ENCODE measurements at regions not wholly inside any gene's neighbourhood (a gene's known extent, or its start where the extent isn't known, plus 50 kb on each side); places are given as distances from the start of the nearest gene placed in this dataset.
"Not testable (repeated sequence)": the region's sequence is repeated elsewhere in the genome, so short reads cannot be mapped to it uniquely, and the experiment has no call there.

DNA sequence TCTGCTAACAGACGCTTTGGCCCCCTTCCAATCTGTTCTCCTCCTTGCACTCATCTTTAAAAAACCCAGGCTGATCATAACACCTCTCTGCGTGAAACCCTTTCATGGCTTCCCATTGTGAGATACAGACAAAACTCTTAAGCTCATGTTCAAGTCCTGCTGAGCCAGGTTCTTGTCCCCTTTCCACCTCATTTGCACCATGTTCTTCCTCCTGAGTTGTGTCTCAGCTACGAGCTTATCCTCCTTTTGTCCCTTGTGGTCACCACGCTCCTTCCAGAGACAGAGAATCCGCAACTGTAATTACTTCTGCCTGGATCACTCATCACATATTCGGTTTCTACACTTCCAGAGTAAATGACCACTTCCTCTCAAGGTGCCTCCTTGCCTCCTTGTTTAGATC lies 238.8 kb downstream of the ACTR3 start:
- Mint-ChIP-seq H3K9me3 (peaks cover 3 to 4% of the 10 kb centered on the region in 2 donors), H3K4me3 (no peak overlapping the region), H3K36me3 (peaks cover 0 to 1% of the 10 kb centered on the region in 2 donors), H3K27me3 (peaks cover 0 to 7% of the 10 kb centered on the region in 2 donors), H3K4me1 (no peaks in the 10 kb centered on the region), H3K27ac (no peak overlapping the region)
- no peak for ATAC-seq (replicated peaks)
- DNase-seq, result no peak

DNA sequence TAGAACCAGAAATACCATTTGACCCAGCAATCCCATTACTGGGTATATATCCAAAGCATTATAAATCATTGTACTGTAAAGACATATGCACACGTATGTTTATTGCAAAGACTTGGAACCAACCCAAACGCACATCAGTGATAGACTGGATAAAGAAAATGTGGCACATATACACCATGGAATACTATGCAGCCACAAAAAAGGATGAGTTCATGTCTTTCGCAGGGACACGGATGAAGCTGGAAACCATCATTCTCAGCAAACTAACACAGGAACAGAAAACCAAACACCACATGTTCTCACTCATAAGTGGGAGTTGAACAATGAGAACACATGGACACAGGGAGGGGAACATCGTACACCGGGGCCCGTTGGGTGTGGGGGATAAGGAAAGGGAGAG lies 242.2 kb downstream of the ACTR3 start:
- not testable (repeated sequence) for H3K27me3 Mint-ChIP-seq; H3K4me3 Mint-ChIP-seq; ATAC-seq (replicated peaks); H3K9me3 Mint-ChIP-seq; H3K36me3 Mint-ChIP-seq; H3K27ac Mint-ChIP-seq; H3K4me1 Mint-ChIP-seq; DNase-seq

DNA sequence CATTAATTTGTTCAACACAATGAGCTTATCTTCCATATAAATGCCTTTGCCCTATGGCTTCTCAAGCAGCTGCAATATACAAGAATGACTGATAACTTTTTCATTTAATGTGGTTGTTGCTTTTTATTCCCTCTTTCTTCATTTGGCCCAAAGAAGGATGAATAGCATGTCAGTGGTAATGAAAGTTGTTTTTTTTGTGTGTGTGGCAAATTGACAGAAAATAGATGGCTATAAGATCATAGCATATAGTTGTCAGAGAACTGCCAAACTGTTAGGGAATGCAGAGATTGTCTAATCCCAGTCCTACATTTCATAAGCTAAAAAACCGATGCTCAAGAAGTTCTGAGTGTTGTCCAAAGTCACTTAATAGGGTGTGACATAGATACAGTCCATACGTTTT lies 244.3 kb downstream of the ACTR3 start:
- Mint-ChIP-seq H3K4me1 (no peaks in the 10 kb centered on the region), H3K27ac (no peak overlapping the region), H3K36me3 (peaks cover 0 to 1% of the 10 kb centered on the region in 2 donors), H3K9me3 (peaks cover 3 to 7% of the 10 kb centered on the region in 2 donors), H3K27me3 (peaks cover 0 to 7% of the 10 kb centered on the region in 2 donors), H3K4me3 (no peak overlapping the region)
- ATAC-seq (replicated peaks) (no peak), DNase-seq (no peak)

DNA sequence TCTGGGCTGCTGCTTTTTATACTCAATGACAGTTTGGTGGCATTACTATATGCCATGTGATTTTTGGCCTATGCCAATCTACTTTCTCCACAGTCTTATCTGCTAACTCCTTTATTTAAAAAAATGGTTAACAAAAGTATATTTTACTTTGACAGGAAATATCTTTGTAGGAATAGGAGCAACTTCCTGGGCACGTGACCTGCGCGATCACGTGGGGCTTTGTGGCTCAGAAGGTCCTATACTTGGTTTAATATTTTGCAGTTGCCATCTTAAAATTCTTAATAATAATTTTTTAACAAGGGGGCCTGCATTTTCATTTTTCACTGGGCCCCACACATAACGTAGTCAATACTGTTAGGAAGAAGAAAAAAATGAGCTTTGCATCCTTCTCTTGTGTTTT lies 249.7 kb downstream of the ACTR3 start:
- Mint-ChIP-seq H3K27ac (no peak overlapping the region), H3K27me3 (peaks cover 8 to 14% of the 10 kb centered on the region in 2 donors), H3K36me3 (peaks cover 0 to 2% of the 10 kb centered on the region in 2 donors), H3K4me3 (no peak overlapping the region), H3K4me1 (no peaks in the 10 kb centered on the region), H3K9me3 (peaks cover 0 to 2% of the 10 kb centered on the region in 2 donors)
- no peak for DNase-seq
- no peak for ATAC-seq (replicated peaks)

DNA sequence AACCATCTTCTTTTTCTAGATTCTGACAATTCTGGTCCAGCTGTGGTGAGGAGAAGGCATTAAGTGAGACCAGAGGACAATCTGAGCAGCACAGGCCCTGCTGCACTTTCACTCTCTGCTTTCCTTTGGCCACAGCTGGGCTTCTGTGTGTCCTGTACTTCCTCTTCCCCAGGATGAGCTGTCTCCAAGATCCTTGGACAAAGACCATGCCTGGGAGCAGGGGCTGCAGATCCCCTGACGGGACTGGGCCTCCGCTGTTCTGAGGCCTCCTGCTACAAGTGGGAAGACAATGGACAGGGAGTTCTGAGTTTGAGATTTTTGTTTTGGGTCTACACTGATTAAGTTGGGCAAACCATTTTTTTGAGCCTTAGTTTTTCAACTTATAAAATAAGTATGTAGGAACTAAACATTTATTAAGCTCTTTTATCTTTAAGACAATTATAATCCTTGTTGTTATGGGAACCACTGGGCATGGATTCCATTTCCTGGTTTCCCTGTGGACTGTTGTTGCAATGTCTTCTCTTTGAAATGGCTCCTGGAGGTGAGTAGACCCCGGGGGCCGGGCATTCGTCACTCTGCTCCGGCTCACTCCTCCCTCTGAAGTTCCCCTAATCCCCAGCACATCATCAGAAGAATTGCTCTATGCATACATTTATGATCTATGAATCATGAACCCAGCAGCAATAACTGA lies 266.6 kb downstream of the ACTR3 start:
- no peak for DNase-seq
- Mint-ChIP-seq H3K36me3 (no peaks in the 10 kb centered on the region), H3K4me1 (no peaks in the 10 kb centered on the region), H3K27ac (no peak overlapping the region), H3K9me3 (peaks cover 0 to 1% of the 10 kb centered on the region in 2 donors), H3K4me3 (no peak overlapping the region), H3K27me3 (peaks cover 4 to 6% of the 10 kb centered on the region in 2 donors)
- ATAC-seq (replicated peaks), result no peak

DNA sequence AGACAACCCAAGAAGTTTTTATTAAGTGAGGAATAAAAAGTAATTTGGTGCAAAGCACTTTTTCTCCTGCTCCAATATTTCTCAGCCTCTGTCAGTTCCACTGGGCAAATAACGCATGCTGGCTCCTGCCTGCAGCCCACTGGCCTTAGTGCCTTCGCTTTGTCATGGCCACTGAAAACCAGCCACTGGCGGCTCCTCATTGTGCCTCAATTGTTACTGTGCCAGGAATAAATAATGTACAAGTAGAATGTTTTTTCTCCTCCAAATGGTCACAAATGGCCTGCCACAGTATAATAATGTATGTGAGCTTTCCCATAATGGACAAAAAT lies 267.1 kb downstream of the ACTR3 start:
- no peak overlapping the region for H3K4me3 Mint-ChIP-seq
- no peak overlapping the region for H3K27ac Mint-ChIP-seq
- ATAC-seq (replicated peaks), result no peak
- no peaks in the 10 kb centered on the region for H3K4me1 Mint-ChIP-seq
- peaks cover 4 to 6% of the 10 kb centered on the region in 2 donors for H3K27me3 Mint-ChIP-seq
- no peaks in the 10 kb centered on the region for H3K36me3 Mint-ChIP-seq
- no peak for DNase-seq
- peaks cover 0 to 1% of the 10 kb centered on the region in 2 donors for H3K9me3 Mint-ChIP-seq

DNA sequence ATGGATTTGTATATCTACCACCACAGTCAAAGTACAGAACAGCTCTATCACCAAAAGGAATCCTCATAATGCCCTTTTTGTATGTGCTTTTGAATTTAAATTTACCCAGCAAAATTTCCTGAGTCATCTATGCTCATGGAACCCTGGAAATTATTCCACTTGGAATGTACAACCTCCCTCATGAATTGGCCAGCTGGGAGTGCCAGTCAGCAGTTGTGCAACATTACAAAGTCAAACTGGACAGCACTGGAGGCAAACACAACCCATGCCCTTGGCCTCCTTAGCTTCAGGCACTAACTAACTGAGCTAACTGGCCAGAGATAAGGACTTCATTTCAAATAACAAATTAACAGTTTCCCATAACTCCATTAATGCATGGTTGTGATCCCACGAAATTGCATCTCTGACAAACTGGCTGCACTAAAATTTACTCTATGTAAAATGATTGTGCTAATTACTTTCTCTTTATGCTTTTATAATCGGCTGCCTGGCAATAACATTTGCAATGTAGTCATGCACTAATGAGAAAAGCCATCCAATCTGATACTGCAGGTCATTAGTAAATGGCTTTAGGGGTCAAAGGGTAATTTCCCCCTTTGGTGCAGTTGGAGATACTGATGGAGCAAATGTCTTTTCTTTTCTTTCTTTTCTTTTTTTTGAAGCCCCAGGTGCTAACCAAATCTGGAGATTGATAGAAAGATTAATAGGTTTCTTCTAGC lies 270.5 kb downstream of the ACTR3 start:
- Mint-ChIP-seq H3K36me3 (no peaks in the 10 kb centered on the region), H3K9me3 (peaks cover 0 to 3% of the 10 kb centered on the region in 2 donors), H3K4me3 (no peak overlapping the region), H3K4me1 (no peaks in the 10 kb centered on the region), H3K27ac (no peak overlapping the region), H3K27me3 (peaks cover 5 to 12% of the 10 kb centered on the region in 2 donors)
- DNase-seq (no peak), ATAC-seq (replicated peaks) (no peak)

DNA sequence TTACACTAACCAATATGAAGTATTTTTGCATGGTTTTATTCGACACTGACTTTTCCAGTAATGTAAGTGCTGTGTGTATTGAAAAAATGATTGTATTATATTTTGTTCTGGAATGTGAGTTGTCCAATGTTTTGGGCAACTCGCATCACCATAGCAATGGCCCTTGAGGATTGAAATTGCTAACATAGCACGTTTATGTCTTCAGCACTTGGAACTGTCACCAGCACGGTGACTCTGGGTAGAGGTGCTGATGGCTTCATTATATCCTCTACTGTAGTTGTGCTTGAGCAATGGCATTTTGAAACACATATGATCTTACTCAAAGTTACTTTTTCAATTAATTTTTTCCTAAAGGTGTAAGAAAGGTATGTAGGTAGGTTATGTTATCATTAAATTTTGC lies 271.5 kb downstream of the ACTR3 start:
- Mint-ChIP-seq H3K4me3 (no peak overlapping the region), H3K4me1 (no peaks in the 10 kb centered on the region), H3K9me3 (peaks cover 0 to 3% of the 10 kb centered on the region in 2 donors), H3K36me3 (no peaks in the 10 kb centered on the region), H3K27me3 (peaks cover 0 to 12% of the 10 kb centered on the region in 2 donors), H3K27ac (no peak overlapping the region)
- DNase-seq (no peak), ATAC-seq (replicated peaks) (no peak)

DNA sequence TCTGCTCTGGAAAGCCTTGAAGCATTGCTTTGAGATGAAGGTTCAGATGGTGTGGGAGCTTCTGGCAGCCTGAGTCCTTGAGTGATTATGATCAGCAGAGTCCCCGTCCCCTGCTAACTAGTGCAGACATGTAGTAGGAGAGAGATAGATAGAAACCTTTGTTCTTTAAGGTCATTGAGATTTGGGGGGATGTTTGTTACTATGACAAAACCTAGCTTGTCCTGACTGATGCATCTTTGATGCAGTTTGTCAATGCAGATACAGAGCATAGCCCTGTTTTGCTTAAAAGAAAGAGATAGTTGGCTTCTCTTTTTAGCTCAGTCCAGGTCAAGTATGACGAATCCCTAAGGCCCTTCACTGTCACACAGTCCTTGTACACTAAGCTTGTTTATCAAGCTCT lies 274.6 kb upstream of the DPP10 start:
- no peak for ATAC-seq (replicated peaks)
- H3K36me3 Mint-ChIP-seq, result no peaks in the 10 kb centered on the region
- H3K27me3 Mint-ChIP-seq, result peaks cover 0 to 11% of the 10 kb centered on the region in 2 donors
- H3K27ac Mint-ChIP-seq, result no peak overlapping the region
- peaks cover 0 to 5% of the 10 kb centered on the region in 2 donors for H3K9me3 Mint-ChIP-seq
- no peaks in the 10 kb centered on the region for H3K4me1 Mint-ChIP-seq
- no peak overlapping the region for H3K4me3 Mint-ChIP-seq
- DNase-seq, result no peak

DNA sequence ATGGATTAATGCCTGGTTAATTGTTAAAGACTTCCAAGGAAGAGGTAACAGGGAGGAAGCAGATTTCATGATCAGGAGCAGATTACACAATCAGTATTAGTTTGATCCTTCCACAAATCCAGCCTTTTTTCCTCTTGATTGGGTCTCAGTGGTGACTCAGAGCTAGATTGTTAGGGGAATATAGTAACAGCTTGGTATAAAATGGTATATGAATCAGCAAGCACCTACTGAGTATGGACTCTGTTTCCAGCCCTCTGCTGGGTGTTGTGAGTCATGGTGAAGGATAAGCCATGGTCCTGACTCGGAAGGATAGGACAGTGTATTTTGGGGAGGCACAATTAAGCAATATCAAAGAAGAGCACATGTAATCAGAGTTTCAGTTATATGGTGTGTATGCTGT lies 272.4 kb upstream of the DPP10 start:
- Mint-ChIP-seq H3K27ac (no peak overlapping the region), H3K36me3 (no peaks in the 10 kb centered on the region), H3K4me1 (no peaks in the 10 kb centered on the region), H3K9me3 (peaks cover 0 to 2% of the 10 kb centered on the region in 2 donors), H3K4me3 (no peak overlapping the region), H3K27me3 (peaks cover 0 to 4% of the 10 kb centered on the region in 2 donors)
- ATAC-seq (replicated peaks) (no peak), DNase-seq (no peak)

DNA sequence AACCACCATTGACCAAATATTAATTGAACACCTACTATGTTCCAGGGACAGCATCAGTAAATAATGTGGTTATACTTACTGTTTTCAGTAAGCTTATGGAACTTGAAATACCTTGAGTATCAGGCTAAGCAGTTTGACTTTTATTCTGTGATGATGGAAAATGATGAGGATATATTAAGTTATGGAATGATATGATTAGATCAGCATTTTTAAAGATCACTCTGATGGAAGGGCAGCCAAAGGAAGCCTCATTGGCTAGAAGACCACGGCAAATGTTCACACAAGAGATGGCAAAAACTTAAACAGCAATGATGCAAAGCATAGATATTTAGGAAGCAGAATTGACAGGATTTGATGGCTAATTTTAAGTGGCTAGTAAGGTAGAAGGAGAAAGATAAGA lies 266.9 kb upstream of the DPP10 start:
- DNase-seq, result no peak
- H3K27ac Mint-ChIP-seq, result no peak overlapping the region
- peaks cover 4 to 13% of the 10 kb centered on the region in 2 donors for H3K27me3 Mint-ChIP-seq
- no peak overlapping the region for H3K4me3 Mint-ChIP-seq
- no peaks in the 10 kb centered on the region for H3K4me1 Mint-ChIP-seq
- H3K36me3 Mint-ChIP-seq, result no peaks in the 10 kb centered on the region
- no peaks in the 10 kb centered on the region for H3K9me3 Mint-ChIP-seq
- no peak for ATAC-seq (replicated peaks)

DNA sequence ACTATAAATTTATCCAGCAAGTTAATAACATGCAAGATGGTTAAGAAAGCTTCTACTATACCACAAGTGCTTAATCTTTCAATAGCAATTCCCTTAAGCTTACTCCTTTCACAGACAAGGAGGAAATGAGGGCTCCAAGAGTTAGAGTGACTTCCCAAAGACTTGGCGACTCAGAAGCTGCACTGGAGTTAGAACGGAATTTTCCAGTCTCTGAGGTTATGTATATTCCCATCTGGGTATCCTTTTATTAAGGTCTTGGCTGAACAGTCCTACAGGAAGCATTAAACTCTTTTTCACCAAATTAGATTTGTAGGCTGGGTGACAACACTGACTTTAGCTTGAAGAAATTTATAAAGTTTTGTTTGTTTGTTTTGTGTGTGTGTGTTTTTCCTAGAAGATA lies 256.9 kb upstream of the DPP10 start:
- DNase-seq (no peak), ATAC-seq (replicated peaks) (no peak)
- Mint-ChIP-seq H3K27me3 (peaks cover 4 to 5% of the 10 kb centered on the region in 2 donors), H3K4me3 (no peak overlapping the region), H3K4me1 (no peaks in the 10 kb centered on the region), H3K27ac (no peak overlapping the region), H3K9me3 (peaks cover 0 to 1% of the 10 kb centered on the region in 2 donors), H3K36me3 (no peaks in the 10 kb centered on the region)

DNA sequence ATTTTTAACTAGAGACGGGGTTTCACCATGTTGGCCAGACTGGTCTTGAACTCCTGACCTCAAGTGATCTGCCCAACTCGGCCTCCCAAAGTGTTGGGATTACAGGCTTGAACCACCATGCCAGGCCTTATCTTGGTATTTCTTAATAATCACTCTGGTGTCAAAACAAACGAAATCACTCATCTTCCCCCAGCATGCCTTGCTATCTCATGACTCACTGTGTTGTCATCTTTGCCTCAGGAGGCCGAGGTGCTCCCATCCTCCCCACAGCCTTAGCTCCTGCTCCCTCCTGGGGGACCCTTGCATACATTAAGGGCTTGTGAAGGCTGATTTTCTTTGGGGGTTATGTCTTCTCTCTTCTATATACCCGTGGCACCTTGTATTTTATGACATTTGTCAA lies 250.1 kb upstream of the DPP10 start:
- Mint-ChIP-seq H3K4me1 (no peaks in the 10 kb centered on the region), H3K27me3 (peaks cover 10 to 13% of the 10 kb centered on the region in 2 donors), H3K4me3 (no peak overlapping the region), H3K36me3 (no peaks in the 10 kb centered on the region), H3K27ac (no peak overlapping the region), H3K9me3 (no peaks in the 10 kb centered on the region)
- DNase-seq, result no peak
- no peak for ATAC-seq (replicated peaks)

DNA sequence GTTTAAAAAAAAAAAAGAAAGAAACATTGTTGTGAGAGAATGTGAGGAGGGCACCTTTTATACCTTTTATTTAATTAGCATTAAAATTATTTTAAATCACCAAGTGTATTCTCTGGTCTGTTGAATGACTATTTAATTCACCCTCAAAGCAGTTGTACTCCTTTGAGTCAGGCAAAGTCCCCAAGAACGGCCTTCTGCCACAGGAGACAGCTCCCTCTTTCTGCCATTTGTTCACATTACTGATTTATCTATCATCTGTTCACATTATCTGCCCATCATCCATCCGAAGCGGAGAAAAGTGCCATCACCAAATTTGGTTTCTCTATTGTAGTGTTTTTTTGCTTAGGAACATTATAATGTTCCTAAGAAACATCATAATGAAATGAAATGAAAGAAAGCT lies 240.7 kb upstream of the DPP10 start:
- DNase-seq (no peak), ATAC-seq (replicated peaks) (no peak)
- Mint-ChIP-seq H3K27me3 (no peaks in the 10 kb centered on the region), H3K36me3 (no peaks in the 10 kb centered on the region), H3K4me3 (no peak overlapping the region), H3K9me3 (peaks cover 0 to 3% of the 10 kb centered on the region in 2 donors), H3K27ac (no peak overlapping the region), H3K4me1 (no peaks in the 10 kb centered on the region)

DNA sequence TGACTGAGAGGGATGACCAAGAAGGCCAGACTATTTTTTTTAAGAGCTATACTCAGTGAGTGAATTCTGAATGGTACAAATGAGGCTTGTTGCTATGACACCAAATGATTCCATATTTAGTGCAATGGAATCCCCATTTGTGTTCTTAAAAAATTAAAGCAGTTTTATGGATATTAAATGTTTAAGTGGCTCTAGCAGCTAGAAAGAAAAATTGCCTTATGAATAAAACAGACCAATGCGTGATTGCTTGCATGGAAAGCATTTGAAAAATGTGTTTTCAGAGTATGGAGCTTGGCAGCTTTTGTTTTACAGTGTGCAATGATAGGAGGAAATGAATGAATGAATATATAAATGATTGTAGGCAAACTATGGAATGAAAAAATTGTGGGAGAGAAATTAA lies 238.8 kb upstream of the DPP10 start:
- no peak overlapping the region for H3K4me3 Mint-ChIP-seq
- no peaks in the 10 kb centered on the region for H3K4me1 Mint-ChIP-seq
- no peaks in the 10 kb centered on the region for H3K36me3 Mint-ChIP-seq
- no peak overlapping the region for H3K27ac Mint-ChIP-seq
- no peak for ATAC-seq (replicated peaks)
- H3K27me3 Mint-ChIP-seq, result no peaks in the 10 kb centered on the region
- DNase-seq, result no peak
- peaks cover 0 to 5% of the 10 kb centered on the region in 2 donors for H3K9me3 Mint-ChIP-seq
